ENCODE measurements at regions not wholly inside any gene's neighbourhood (a gene's known extent, or its start where the extent isn't known, plus 50 kb on each side); places are given as distances from the start of the nearest gene placed in this dataset.
A peak's percentile ranks its signal among the peaks of the same experiment; 100 is the strongest.

DNA sequence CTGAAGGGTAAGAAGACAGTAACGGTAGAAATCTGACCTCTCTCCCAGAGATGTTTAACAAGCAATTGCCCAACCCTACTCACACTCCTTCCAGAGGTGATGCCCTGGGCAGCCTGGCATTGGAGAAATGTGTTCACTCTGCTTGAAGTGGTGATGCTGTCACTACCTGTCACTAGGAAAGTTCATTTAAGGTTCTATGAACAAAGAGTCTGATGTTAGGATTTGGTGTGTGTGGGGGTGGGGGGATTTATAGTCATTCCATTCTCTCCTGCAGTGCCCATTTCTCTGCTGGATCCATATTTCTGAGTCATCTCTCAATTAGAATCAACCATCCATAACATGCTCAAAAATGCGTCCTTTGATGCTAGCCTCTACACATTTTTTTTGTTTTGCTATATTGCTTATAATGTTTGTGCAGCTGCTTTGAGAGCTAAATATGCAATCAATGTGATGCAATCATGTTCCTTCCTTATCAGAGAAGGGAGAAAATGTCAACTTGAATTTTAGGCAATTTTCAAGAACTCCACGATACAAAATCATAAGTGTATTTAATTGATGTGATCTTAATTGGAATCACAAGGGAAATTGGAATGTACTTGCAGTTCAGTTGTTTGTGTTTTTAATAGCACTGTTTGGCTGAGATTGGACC is 173.9 kb downstream of the DUSP10 start:
- DNase-seq (ENCODE audit: low read depth in 1 of 2, low spot score in 1 of 2), result peak in 1 of 2 experiments; percentile 43
- TF ChIP-seq SPI1 (IDR thresholded peaks at IDR 0.05; ENCODE audit: borderline replicate concordance, low read depth) (no peak), POLR2AphosphoS5 (IDR thresholded peaks at IDR 0.05; ENCODE audit: low read depth) (no peak), CTCF (IDR thresholded peaks at IDR 0.05; ENCODE audit: insufficient read depth, low read length) (no peak), GABPA (IDR thresholded peaks at IDR 0.05; ENCODE audit: low read depth) (no peak), REST (IDR thresholded peaks at IDR 0.05; ENCODE audit: insufficient replicate concordance, low read depth) (no peak)
- no peaks in the 10 kb centered on the region for H3K27me3 ChIP-seq (ENCODE audit: insufficient read depth, poor library complexity, severe bottlenecking)
- no peak overlapping the region for H3K4me3 ChIP-seq (replicated peaks; ENCODE audit: insufficient read depth, low read length)
- H3K27ac ChIP-seq (replicated peaks), result no peak overlapping the region

DNA sequence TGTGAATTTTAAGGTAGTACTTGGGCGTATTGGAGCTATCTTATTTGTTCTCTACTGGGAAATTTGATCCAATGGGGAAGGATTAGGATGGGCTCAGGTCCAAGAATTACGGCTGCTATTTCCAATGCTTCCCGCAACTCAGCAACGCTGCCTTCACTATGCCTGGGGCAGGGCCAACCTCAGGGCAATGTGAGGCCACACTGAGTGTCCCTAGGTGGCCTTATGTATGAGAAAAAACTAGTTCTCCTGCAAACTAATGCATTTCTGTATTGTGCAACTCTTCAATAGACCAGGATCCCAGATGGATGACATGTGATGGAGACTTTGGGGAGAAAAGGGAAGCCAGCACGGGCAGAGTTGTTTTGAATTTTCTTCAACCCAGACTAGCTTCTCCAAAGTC is 168.1 kb downstream of the DUSP10 start:
- H3K27me3 ChIP-seq (ENCODE audit: insufficient read depth, poor library complexity, severe bottlenecking), result no peaks in the 10 kb centered on the region
- H3K27ac ChIP-seq (replicated peaks), result no peak overlapping the region
- DNase-seq (ENCODE audit: low read depth in 1 of 2, low spot score in 1 of 2), result no peak
- no peak overlapping the region for H3K4me3 ChIP-seq (replicated peaks; ENCODE audit: insufficient read depth, low read length)
- TF ChIP-seq POLR2AphosphoS5 (IDR thresholded peaks at IDR 0.05; ENCODE audit: low read depth) (no peak), GABPA (IDR thresholded peaks at IDR 0.05; ENCODE audit: low read depth) (no peak), REST (IDR thresholded peaks at IDR 0.05; ENCODE audit: insufficient replicate concordance, low read depth) (no peak), SPI1 (IDR thresholded peaks at IDR 0.05; ENCODE audit: borderline replicate concordance, low read depth) (no peak), CTCF (IDR thresholded peaks at IDR 0.05; ENCODE audit: insufficient read depth, low read length) (no peak)

GRCh38 chr1:221574529-221574928 is 167.4 kb downstream of the DUSP10 start:
- Histone ChIP-seq H3K27ac (replicated peaks) (no peak overlapping the region), H3K4me3 (replicated peaks; ENCODE audit: insufficient read depth, low read length) (no peak overlapping the region), H3K27me3 (ENCODE audit: insufficient read depth, poor library complexity, severe bottlenecking) (no peaks in the 10 kb centered on the region)
- no peak for TF ChIP-seq POLR2AphosphoS5 (IDR thresholded peaks at IDR 0.05; ENCODE audit: low read depth)
- TF ChIP-seq CTCF (IDR thresholded peaks at IDR 0.05; ENCODE audit: insufficient read depth, low read length), result no peak
- TF ChIP-seq REST (IDR thresholded peaks at IDR 0.05; ENCODE audit: insufficient replicate concordance, low read depth), result no peak
- TF ChIP-seq SPI1 (IDR thresholded peaks at IDR 0.05; ENCODE audit: borderline replicate concordance, low read depth), result no peak
- no peak for TF ChIP-seq GABPA (IDR thresholded peaks at IDR 0.05; ENCODE audit: low read depth)
- DNase-seq (ENCODE audit: low read depth in 1 of 2, low spot score in 1 of 2), result no peak
